ENCODE measurements at regions not wholly inside any gene's neighbourhood (a gene's known extent, or its start where the extent isn't known, plus 50 kb on each side); places are given as distances from the start of the nearest gene placed in this dataset.
"Not testable (repeated sequence)": the region's sequence is repeated elsewhere in the genome, so short reads cannot be mapped to it uniquely, and the experiment has no call there.

GRCh38 chr12:131413471-131413870, 297.4 kb upstream of the SFSWAP start:
- no peak overlapping the region for H3K27ac Mint-ChIP-seq
- peaks cover 9% of the 10 kb centered on the region for H3K36me3 Mint-ChIP-seq (ENCODE audit: low read depth)
- peaks cover 69% of the 10 kb centered on the region for H3K9me3 Mint-ChIP-seq
- no peak overlapping the region for H3K4me3 Mint-ChIP-seq
- TF ChIP-seq, protein P1, sequence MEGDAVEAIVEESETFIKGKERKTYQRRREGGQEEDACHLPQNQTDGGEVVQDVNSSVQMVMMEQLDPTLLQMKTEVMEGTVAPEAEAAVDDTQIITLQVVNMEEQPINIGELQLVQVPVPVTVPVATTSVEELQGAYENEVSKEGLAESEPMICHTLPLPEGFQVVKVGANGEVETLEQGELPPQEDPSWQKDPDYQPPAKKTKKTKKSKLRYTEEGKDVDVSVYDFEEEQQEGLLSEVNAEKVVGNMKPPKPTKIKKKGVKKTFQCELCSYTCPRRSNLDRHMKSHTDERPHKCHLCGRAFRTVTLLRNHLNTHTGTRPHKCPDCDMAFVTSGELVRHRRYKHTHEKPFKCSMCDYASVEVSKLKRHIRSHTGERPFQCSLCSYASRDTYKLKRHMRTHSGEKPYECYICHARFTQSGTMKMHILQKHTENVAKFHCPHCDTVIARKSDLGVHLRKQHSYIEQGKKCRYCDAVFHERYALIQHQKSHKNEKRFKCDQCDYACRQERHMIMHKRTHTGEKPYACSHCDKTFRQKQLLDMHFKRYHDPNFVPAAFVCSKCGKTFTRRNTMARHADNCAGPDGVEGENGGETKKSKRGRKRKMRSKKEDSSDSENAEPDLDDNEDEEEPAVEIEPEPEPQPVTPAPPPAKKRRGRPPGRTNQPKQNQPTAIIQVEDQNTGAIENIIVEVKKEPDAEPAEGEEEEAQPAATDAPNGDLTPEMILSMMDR (IDR thresholded peaks at IDR 0.05): no peak
- DNase-seq: no peak
- peaks cover 2% of the 10 kb centered on the region; the same call in 1 of the 2 replicates for H3K27me3 Mint-ChIP-seq (ENCODE audit: insufficient read depth)
- H3K4me1 Mint-ChIP-seq (ENCODE audit: low read depth): no peaks in the 10 kb centered on the region

GRCh38 chr12:131414155-131414922, 296.6 kb upstream of the SFSWAP start:
- DNase-seq; H3K4me3 Mint-ChIP-seq; H3K36me3 Mint-ChIP-seq (ENCODE audit: low read depth); H3K27me3 Mint-ChIP-seq (ENCODE audit: insufficient read depth); H3K4me1 Mint-ChIP-seq (ENCODE audit: low read depth); H3K27ac Mint-ChIP-seq: not testable (repeated sequence)
- peaks cover 67% of the 10 kb centered on the region for H3K9me3 Mint-ChIP-seq

DNA sequence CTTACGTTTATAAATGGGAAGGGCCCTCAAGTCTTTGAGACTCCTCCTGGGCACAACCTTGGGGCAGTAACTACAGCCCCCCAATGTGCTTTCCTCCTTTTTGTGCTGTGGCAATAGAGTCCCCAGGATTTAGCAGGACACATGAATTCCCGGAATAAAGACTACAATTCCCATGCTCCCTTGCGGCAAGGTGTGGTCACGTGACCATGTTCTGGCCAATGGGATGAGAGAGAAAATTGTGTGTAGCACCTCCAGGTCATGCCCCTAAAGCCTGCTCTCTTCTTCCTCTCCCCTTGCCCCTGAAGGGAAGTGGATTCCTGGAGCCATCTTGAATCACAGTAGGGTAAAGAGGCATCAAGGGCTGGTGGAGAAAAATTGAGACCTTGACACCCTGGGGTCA, 295.1 kb upstream of the SFSWAP start:
- Mint-ChIP-seq H3K36me3 (ENCODE audit: low read depth) (peaks cover 5% of the 10 kb centered on the region), H3K4me1 (ENCODE audit: low read depth) (no peaks in the 10 kb centered on the region)
- TF ChIP-seq, protein P1 (IDR thresholded peaks at IDR 0.05): no peak

DNA sequence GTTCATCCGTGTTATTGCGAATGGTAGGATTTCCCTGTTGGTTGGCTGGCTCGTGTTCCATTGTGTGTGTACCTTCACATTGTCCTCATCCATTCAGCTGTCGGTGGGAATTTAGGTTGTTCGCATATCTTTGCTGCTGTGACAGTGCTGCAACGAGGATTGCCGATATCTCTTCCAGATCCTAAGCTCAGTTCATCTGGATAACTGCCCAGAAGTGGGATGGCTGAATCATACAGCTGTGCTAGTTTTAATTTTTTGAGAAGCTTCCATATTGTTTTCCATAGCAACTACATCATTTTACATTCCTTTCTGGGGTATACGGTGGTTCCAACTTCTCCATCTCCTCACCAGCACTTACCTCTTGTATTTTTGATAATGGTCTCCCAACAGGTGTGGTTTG, 292.8 kb upstream of the SFSWAP start:
- H3K36me3 Mint-ChIP-seq (ENCODE audit: low read depth): no peaks in the 10 kb centered on the region
- H3K27ac Mint-ChIP-seq: no peak overlapping the region
- H3K4me3 Mint-ChIP-seq: no peak overlapping the region
- no peaks in the 10 kb centered on the region for H3K4me1 Mint-ChIP-seq (ENCODE audit: low read depth)
- TF ChIP-seq, protein P1 (IDR thresholded peaks at IDR 0.05): no peak
- peaks cover 54% of the 10 kb centered on the region for H3K9me3 Mint-ChIP-seq
- H3K27me3 Mint-ChIP-seq (ENCODE audit: insufficient read depth): no peaks in the 10 kb centered on the region; the same call in 1 of the 2 replicates
- no peak for DNase-seq

More for the DNA sequence above, 295.1 kb upstream of the SFSWAP start:
- no peak overlapping the region for H3K27ac Mint-ChIP-seq
- H3K4me3 Mint-ChIP-seq: no peak overlapping the region
- H3K27me3 Mint-ChIP-seq (ENCODE audit: insufficient read depth): peaks cover 2% of the 10 kb centered on the region; the same call in 1 of the 2 replicates
- no peak for DNase-seq
- H3K9me3 Mint-ChIP-seq: peaks cover 67% of the 10 kb centered on the region

DNA sequence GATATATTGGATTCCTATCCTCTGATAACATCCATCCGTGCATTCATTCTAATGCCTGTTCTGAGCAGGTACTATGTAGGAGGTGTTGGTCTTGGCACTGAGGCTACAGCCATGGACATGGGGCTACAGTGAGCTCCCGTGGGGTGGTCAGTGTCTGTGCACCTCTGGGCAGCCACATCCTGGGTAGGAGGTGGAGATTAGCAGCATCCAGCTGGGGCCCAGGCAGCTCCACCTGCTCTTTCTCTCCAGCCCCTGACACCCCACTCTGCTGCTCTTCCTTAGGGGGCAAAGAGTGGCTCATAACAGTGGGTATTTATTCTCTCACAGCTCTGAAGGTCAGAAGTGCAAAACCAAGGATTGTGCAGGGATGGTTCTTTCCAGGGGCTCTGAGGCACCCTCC, 292.0 kb upstream of the SFSWAP start:
- Mint-ChIP-seq H3K27me3 (ENCODE audit: insufficient read depth) (no peaks in the 10 kb centered on the region; the same call in 1 of the 2 replicates), H3K36me3 (ENCODE audit: low read depth) (no peaks in the 10 kb centered on the region), H3K9me3 (peaks cover 60% of the 10 kb centered on the region), H3K4me1 (ENCODE audit: low read depth) (no peaks in the 10 kb centered on the region), H3K4me3 (no peak overlapping the region), H3K27ac (no peak overlapping the region)
- no peak for DNase-seq
- TF ChIP-seq, protein P1 (IDR thresholded peaks at IDR 0.05): no peak

GRCh38 chr12:131420867-131421447, 289.9 kb upstream of the SFSWAP start:
- Mint-ChIP-seq H3K9me3 (peaks cover 67% of the 10 kb centered on the region), H3K27ac (no peak overlapping the region), H3K27me3 (ENCODE audit: insufficient read depth) (no peaks in the 10 kb centered on the region; the same call in 1 of the 2 replicates), H3K36me3 (ENCODE audit: low read depth) (no peaks in the 10 kb centered on the region), H3K4me1 (ENCODE audit: low read depth) (no peaks in the 10 kb centered on the region), H3K4me3 (no peak overlapping the region)
- TF ChIP-seq, protein P1 (IDR thresholded peaks at IDR 0.05): no peak
- no peak for DNase-seq
